ENCODE measurements at regions not wholly inside any gene's neighbourhood (a gene's known extent, or its start where the extent isn't known, plus 50 kb on each side); places are given as distances from the start of the nearest gene placed in this dataset.

GRCh38 chr9:80518441-80518840 is 946.7 kb downstream of the TLE4 start:
- no peak for TF ChIP-seq TAF1 (IDR thresholded peaks at IDR 0.05; ENCODE audit: borderline replicate concordance, insufficient read depth, low read length)
- TF ChIP-seq REST (IDR thresholded peaks at IDR 0.05; ENCODE audit: insufficient read depth in 1 of 2, low read depth in 2 of 2, low read length in 2 of 2), result no peak
- TF ChIP-seq SIN3A (IDR thresholded peaks at IDR 0.05; ENCODE audit: borderline replicate concordance, insufficient read depth, low read length), result no peak
- TF ChIP-seq FOXP2 (optimal IDR thresholded peaks at IDR 0.05; ENCODE audit: borderline replicate concordance, extremely low read depth, extremely low read length, insufficient read depth), result no peak
- no peak for TF ChIP-seq POLR2AphosphoS5 (IDR thresholded peaks at IDR 0.05; ENCODE audit: low read depth, low read length)

- TF ChIP-seq FOXP2 (optimal IDR thresholded peaks at IDR 0.05; ENCODE audit: borderline replicate concordance, extremely low read depth, extremely low read length, insufficient read depth) (no peak), SIN3A (IDR thresholded peaks at IDR 0.05; ENCODE audit: borderline replicate concordance, insufficient read depth, low read length) (no peak), REST (IDR thresholded peaks at IDR 0.05; ENCODE audit: insufficient read depth in 1 of 2, low read depth in 2 of 2, low read length in 2 of 2) (no peak)
These were observed 944.9 kb downstream of the TLE4 start for GRCh38 chr9:80516679-80517078.

GRCh38 chr9:80509358-80509757 is 937.6 kb downstream of the TLE4 start:
- TF ChIP-seq FOXP2 (optimal IDR thresholded peaks at IDR 0.05; ENCODE audit: borderline replicate concordance, extremely low read depth, extremely low read length, insufficient read depth) (no peak), POLR2AphosphoS5 (IDR thresholded peaks at IDR 0.05; ENCODE audit: low read depth, low read length) (no peak), REST (IDR thresholded peaks at IDR 0.05; ENCODE audit: insufficient read depth in 1 of 2, low read depth in 2 of 2, low read length in 2 of 2) (no peak), TAF1 (IDR thresholded peaks at IDR 0.05; ENCODE audit: borderline replicate concordance, insufficient read depth, low read length) (no peak), SIN3A (IDR thresholded peaks at IDR 0.05; ENCODE audit: borderline replicate concordance, insufficient read depth, low read length) (no peak)

- no peak for TF ChIP-seq SIN3A (IDR thresholded peaks at IDR 0.05; ENCODE audit: borderline replicate concordance, insufficient read depth, low read length)
- no peak for TF ChIP-seq TAF1 (IDR thresholded peaks at IDR 0.05; ENCODE audit: borderline replicate concordance, insufficient read depth, low read length)
- no peak for TF ChIP-seq POLR2AphosphoS5 (IDR thresholded peaks at IDR 0.05; ENCODE audit: low read depth, low read length)
- no peak for TF ChIP-seq REST (IDR thresholded peaks at IDR 0.05; ENCODE audit: insufficient read depth in 1 of 2, low read depth in 2 of 2, low read length in 2 of 2)
- no peak for TF ChIP-seq FOXP2 (optimal IDR thresholded peaks at IDR 0.05; ENCODE audit: borderline replicate concordance, extremely low read depth, extremely low read length, insufficient read depth)
These were observed 935.8 kb downstream of the TLE4 start for GRCh38 chr9:80507611-80508010.

- TF ChIP-seq TAF1 (IDR thresholded peaks at IDR 0.05; ENCODE audit: borderline replicate concordance, insufficient read depth, low read length) (no peak), REST (IDR thresholded peaks at IDR 0.05; ENCODE audit: insufficient read depth in 1 of 2, low read depth in 2 of 2, low read length in 2 of 2) (no peak), POLR2AphosphoS5 (IDR thresholded peaks at IDR 0.05; ENCODE audit: low read depth, low read length) (no peak), FOXP2 (optimal IDR thresholded peaks at IDR 0.05; ENCODE audit: borderline replicate concordance, extremely low read depth, extremely low read length, insufficient read depth) (no peak), SIN3A (IDR thresholded peaks at IDR 0.05; ENCODE audit: borderline replicate concordance, insufficient read depth, low read length) (no peak)
These were observed 933.0 kb downstream of the TLE4 start for GRCh38 chr9:80504601-80505230.
